HG03045 (cell line): ENCODE measurements at regions not wholly inside any gene's neighbourhood (a gene's known extent, or its start where the extent isn't known, plus 50 kb on each side); places are given as distances from the start of the nearest gene placed in this dataset.

Experiments
- ATAC-seq: cut with Tn5 transposase; IDR thresholded peaks from one replicate; pipeline ENCODE4 v1.9.1; 2021; ENCODE audit warnings: mild to moderate bottlenecking, moderate library complexity; ENCODE audit not compliant: unreplicated experiment

DNA sequence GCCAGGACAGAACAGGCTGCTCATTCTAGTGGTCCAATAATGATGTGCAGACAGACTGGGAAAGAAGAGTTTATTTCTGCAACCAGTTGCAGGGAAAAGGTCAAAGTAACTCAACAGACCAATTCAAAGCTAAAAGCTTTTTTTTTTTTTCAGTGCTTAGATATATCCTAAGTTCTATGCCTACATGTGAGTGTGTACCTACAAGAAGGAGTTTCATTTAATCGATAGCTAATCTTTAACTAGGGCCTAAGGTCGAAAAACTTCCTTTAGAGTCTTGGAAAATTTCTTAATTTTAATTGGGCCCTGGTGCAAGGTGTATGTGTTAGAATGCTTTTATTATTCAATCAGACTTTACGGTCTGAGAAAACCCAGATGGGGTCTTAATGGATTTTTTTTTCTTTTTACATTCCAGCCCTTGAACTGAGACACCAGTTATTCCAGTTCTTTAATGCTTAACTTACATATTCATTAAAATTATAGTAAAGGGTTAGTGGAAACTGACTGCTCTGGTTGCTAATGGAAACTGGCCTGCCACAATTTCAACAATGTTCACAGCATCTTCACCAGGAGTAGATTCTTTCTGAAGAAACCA lies 365.3 kb downstream of the MTRR start:
- no peak for ATAC-seq

DNA sequence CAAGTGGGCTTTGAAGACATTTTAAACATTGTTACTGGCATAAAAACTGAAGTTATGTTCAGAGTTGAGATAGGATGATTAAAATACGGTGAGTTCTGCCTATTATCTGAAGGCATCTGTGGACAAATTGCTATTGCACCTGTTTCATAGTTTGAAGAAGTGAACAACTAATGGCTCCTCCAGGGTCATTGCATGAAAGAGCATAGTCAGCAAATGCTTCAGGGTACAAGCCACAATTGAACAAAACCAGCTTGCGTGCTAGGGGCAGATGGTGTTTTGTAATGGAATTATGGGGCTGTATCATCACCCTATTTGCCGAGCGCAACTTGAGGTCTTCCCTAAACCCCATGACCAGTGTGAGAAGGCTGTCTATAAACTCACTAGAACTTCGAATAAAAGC lies 369.1 kb downstream of the MTRR start:
- ATAC-seq, result no peak

GRCh38 chr5:8239198-8239597 lies 370.2 kb downstream of the MTRR start:
- ATAC-seq, result no peak

DNA sequence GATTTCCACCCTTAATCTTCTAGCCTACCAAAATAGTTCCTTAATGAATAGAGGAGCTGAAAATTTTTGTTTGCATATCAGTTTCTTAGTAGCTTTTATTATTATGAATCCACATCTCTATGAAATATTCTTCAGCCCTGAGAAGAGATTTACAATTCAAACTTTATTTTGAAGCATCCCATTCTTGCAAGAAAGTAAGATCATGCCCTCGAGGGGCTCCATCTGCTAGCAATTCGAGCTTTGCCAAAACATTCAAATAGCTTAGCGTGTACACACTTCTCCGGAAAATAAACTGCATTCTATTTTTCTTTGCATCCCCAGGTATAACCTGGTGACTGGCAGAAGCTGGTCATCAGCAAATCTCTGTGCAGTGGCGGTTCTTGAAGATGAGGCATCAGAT lies 370.7 kb downstream of the MTRR start:
- ATAC-seq, result no peak

GRCh38 chr5:8241076-8241475 lies 372.1 kb downstream of the MTRR start:
- no peak for ATAC-seq

- ATAC-seq, result no peak
Measured at GRCh38 chr5:8241558-8241957, 372.6 kb downstream of the MTRR start.

DNA sequence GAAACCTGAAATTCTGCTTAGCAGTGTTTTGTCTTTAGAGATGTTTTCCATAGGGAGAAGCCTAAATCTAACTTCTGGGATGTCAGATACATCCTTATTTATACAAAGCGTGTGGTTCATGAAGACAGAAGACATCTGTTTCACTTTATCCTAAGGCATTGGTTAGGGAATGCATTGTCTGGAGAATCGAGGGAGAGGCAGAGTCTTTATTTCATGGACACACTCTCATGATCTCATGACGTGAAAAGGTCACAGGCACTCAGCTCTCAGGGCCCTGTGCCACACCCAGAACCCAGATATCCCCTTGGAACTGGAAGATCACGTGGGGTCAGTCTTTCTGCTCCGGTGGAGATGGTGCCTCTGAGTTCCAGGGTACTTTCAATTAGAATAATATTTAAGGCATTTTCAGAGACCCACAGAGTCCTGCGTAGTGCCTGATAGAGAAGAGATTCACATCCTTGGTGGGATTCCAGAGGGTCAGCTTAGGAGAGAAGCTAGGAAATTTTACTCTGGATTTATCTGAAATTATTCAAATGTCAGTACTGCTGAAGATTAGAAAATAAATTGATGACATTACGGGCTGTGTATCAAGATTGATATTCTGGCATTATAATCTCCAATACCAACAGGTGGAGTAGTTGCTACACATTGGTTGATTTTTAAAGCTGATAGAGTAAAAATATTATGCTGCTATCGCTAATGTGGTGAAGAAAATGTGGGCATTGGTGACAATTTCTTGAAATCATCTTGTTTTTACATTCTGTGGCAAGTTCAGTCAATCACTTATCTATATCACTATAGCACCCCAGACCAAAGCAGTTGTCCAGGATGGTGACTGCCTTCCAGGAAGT lies 378.3 kb downstream of the MTRR start:
- no peak for ATAC-seq

DNA sequence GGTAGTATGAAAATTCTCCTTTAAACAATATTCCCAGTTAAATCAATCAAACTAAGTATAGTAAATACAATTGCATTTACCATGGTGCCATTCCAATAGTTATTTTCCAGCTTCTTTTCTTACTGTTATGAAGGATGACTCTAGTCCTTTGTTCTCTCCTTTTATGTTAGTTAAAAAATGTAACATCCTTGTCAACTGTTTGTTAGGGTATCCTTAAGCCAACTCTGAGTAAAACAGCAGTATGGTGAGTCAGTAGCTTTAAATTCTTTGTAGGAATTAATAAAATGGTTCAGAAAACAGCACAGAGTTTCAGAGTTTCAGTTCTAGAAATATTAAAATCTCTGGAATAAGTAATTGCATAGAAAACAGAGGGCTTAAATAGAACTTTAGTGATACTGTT lies 384.4 kb downstream of the MTRR start:
- ATAC-seq, result no peak

- ATAC-seq, result no peak
Measured at GRCh38 chr5:8254674-8255073, 385.7 kb downstream of the MTRR start.

GRCh38 chr5:8258801-8259200 lies 389.9 kb downstream of the MTRR start:
- ATAC-seq, result no peak

GRCh38 chr5:8270246-8270645 lies 401.3 kb downstream of the MTRR start:
- ATAC-seq, result no peak

DNA sequence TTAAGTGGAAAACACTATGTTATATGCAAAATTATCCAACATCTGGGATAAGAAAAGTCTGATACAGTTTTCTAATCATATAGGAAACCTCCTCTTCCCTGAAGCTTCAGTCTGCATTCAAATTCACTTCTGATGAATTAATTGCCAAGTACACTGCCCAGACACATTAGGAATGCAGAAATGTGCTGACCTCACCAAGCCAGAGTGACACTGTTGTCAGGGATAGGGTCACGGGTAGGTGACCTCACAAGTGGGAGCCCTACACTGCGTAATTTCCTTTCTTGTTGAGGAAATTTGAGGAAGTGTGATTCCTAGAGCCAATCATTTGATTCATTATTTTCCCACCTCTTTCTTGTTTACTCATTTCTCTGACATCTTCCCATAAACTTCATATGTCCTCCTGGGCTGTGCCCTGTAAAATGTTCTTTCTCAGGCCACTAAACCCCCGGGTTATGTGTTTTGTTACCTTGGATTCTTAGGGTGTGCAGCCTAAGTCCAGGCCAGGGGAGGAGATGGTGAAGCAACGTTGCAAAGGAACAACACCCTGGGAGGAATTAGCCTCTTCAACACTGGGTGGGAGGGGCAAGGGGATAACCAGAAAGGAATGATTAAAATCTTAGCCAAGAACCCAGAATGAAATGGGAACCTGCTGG lies 411.9 kb downstream of the MTRR start:
- ATAC-seq, result no peak

- ATAC-seq, result no peak
Measured at GRCh38 chr5:8288334-8288733, 419.4 kb downstream of the MTRR start.

GRCh38 chr5:8288897-8289516 lies 420.1 kb downstream of the MTRR start:
- no peak for ATAC-seq

DNA sequence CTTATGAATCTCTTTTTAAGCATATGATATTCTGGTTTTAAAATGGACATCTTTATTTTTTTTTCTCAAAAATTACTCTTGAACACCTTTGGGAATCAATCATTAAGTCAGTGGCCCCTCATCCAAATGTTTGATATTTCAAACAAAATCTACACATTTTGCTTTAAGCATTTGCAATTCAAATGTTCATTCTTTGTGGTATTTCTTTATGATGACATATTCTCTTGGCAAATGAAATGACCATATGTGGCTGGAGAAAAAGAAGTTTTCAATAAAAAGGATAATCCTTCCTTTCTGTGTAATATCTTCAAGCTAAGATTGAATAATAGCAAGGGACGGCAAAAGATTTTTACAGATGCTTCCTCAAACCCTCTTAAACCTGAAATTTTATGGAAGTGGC lies 420.8 kb downstream of the MTRR start:
- ATAC-seq, result no peak

- no peak for ATAC-seq
Measured at GRCh38 chr5:8290721-8291120, 421.8 kb downstream of the MTRR start.

DNA sequence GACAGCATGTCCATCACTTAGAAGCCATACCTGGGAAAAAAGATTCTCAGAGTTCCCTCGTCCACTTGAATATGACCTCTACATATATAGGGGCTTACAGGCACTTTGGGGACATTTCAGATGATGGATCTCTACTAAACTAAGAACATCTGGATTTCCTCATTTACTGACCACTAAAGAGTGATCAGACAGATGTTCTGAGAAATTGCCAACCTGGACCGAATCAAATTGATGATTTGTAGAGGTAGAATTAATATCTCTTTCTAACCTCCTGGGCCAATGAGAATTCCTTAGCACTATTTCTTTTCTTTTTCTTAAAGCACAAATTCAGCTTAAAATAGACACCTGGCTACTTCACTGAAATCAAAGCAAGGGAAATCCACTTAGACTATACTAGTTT lies 422.7 kb downstream of the MTRR start:
- no peak for ATAC-seq

- no peak for ATAC-seq
Measured at GRCh38 chr5:8295141-8295540, 426.2 kb downstream of the MTRR start.

DNA sequence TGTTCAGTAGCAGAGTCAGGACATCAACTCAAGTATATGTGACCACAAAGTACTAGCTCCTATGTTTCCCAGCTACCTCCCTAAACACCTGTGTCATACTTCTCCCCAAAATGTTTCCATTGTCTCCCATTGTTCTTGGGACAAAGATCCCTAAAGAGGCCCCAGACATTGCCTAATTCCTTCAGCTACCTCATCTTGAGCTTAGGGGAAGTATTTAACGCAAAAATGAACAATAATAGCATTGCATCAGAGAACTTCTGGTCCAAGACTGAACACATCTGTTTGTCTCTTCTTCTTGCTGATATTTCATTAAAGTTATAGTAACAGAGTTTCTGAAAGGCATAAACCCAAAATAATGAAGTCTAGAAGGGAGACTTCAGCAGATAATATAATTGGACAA lies 430.8 kb downstream of the MTRR start:
- no peak for ATAC-seq

GRCh38 chr5:8304341-8304740 lies 435.4 kb downstream of the MTRR start:
- no peak for ATAC-seq

DNA sequence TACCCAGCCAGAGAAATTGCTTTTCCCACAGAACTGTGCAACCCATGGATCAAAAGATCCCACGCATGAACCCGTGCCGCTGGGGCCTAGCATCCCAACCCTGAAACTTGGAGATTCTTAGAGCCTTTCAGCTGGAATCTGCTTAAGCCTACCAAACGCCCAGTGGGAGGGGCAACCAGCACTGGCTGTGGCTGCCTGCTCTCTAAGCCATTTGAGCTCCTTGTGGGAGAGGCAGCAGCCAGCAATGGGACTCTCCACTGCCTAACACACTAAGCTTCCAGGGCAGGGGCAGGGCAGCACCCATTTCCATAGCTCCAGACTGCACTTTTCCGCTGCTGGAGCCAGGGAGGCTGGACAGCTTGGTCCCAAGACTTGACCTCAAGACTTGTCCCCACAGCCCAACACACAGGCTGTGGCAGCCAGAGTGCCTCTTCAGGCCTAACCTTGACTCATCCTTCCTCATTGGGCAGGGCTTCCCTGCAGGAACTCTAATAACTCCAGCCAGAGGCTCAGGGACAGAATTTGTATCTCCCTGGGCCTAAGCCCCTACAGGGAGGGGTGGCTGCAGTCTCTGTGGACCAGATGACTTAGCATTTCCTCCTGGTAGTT lies 437.4 kb downstream of the MTRR start:
- no peak for ATAC-seq
